B cell (primary cell): ENCODE measurements at regions not wholly inside any gene's neighbourhood (a gene's known extent, or its start where the extent isn't known, plus 50 kb on each side); places are given as distances from the start of the nearest gene placed in this dataset.

Source experiments
- ATAC-seq: fragments of 200-7000 bp; cut with Tn5 transposase; one replicate; pipeline ENCODE4 v1.10.0; 2021; ENCODE audit warnings: low read depth, mild to moderate bottlenecking, moderate number of reproducible peaks, moderate library complexity
- CTCF ChIA-PET: fragments of 350-600 bp; sonication (Branson Sonifier 250); formaldehyde crosslinking; loops from one replicate; lab custom pipeline; 2021; ENCODE audit warnings: antibody characterized with exemption, inconsistent platforms; lab: Charles Lee
- POLR2A ChIA-PET: fragments of 350-600 bp; sonication (Branson Sonifier 250); formaldehyde crosslinking; loops from one replicate; lab custom pipeline; 2021; ENCODE audit warnings: antibody characterized with exemption; lab: Charles Lee
- DNase-seq: peaks from one replicate; pipeline ENCODE4 v3.0.0; 2013
- H2AFZ ChIP-seq: 2 replicates; pipeline ENCODE4 v1.6.1; 2012; ENCODE audit warnings: mild to moderate bottlenecking, low read depth, low read length; ENCODE audit not compliant: insufficient read depth, poor library complexity, severe bottlenecking
- H3K27ac ChIP-seq, 2 donors: 1 replicate in 1 of 2; 2 replicates in 1 of 2; pipeline ENCODE4 v1.5.1; 2012 to 2013; ENCODE audit warnings: low read length in 2 of 2, mild to moderate bottlenecking in 2 of 2, moderate library complexity in 1 of 2
- H3K27me3 ChIP-seq, 4 experiments: fragments of 200-600 bp in 1 of 4; sonication (generic) in 1 of 4; replicated peaks in 1 of 4; 1 replicate in 2 of 4; 2 replicates in 2 of 4; pipeline versions ENCODE4 v1.6.1 to v1.7.0; 2013 to 2016; ENCODE audit warnings: low read length in 3 of 4, mild to moderate bottlenecking in 2 of 4, mixed read lengths in 1 of 4, moderate library complexity in 1 of 4; ENCODE audit not compliant: insufficient read depth in 4 of 4, control insufficient read depth in 3 of 4; ENCODE audit errors: control extremely low read depth in 1 of 4
- H3K36me3 ChIP-seq, 2 experiments: replicated peaks in 1 of 2; 1 replicate in 1 of 2; 2 replicates in 1 of 2; pipeline versions ENCODE4 v1.6.1 to v1.7.1; 2013; ENCODE audit warnings: low read length in 1 of 2; ENCODE audit not compliant: insufficient read depth in 2 of 2, control insufficient read depth in 1 of 2; ENCODE audit errors: control extremely low read depth in 1 of 2, extremely low read depth in 1 of 2
- H3K4me1 ChIP-seq, 2 donors: fragments of 200-600 bp in 1 of 2; sonication (generic) in 1 of 2; 1 replicate in 1 of 2; 2 replicates in 1 of 2; pipeline versions ENCODE4 v1.5.1 to v1.6.1; 2013 to 2017; ENCODE audit warnings: low read length in 2 of 2; ENCODE audit not compliant: control insufficient read depth in 2 of 2, insufficient read depth in 2 of 2
- H3K4me2 ChIP-seq: replicated peaks from 2 replicates; pipeline ENCODE3; 2012; ENCODE audit warnings: mild to moderate bottlenecking, low read depth, low read length; ENCODE audit not compliant: poor library complexity, severe bottlenecking
- H3K4me3 ChIP-seq, 5 experiments: fragments of 200-600 bp in 1 of 5; sonication (generic) in 1 of 5; 1 replicate in 3 of 5; 2 replicates in 2 of 5; pipeline versions ENCODE4 v1.5.1 to v1.7.0; 2011 to 2016; ENCODE audit warnings: low read length in 4 of 5, mild to moderate bottlenecking in 4 of 5, low read depth in 2 of 5, control low read depth in 1 of 5, moderate library complexity in 1 of 5; ENCODE audit not compliant: insufficient read depth in 1 of 5; ENCODE audit errors: control extremely low read depth in 1 of 5, extremely low read depth in 1 of 5
- H3K79me2 ChIP-seq: fragments of 200-600 bp; sonication (generic); one replicate; pipeline ENCODE4 v1.6.0; 2016; ENCODE audit warnings: low read length; ENCODE audit not compliant: control insufficient read depth, insufficient read depth
- H3K9ac ChIP-seq: fragments of 200-600 bp; sonication (generic); 2 replicates; pipeline ENCODE4 v1.6.1; 2017; ENCODE audit warnings: mild to moderate bottlenecking, low read length, moderate library complexity
- H3K9me3 ChIP-seq, 3 donors: one replicate each; pipeline versions ENCODE4 v1.6.1 to v1.7.1; 2013; ENCODE audit warnings: low read length in 2 of 3; ENCODE audit not compliant: control insufficient read depth in 2 of 3, insufficient read depth in 1 of 3; ENCODE audit errors: control extremely low read depth in 1 of 3
- H4K20me1 ChIP-seq: 2 replicates; pipeline ENCODE4 v1.6.0; 2012; ENCODE audit warnings: mild to moderate bottlenecking, low read length; ENCODE audit not compliant: insufficient read depth, control insufficient read depth, poor library complexity, severe bottlenecking
- H3K27ac Mint-ChIP-seq: one replicate; pipeline ENCODE4 v1.8.0; 2021; ENCODE audit warnings: mixed read lengths
- H3K27me3 Mint-ChIP-seq: one replicate; pipeline ENCODE4 v1.8.0; 2021; ENCODE audit warnings: mixed read lengths
- H3K4me1 Mint-ChIP-seq: one replicate; pipeline ENCODE4 v1.8.0; 2021; ENCODE audit warnings: mixed read lengths
- H3K4me3 Mint-ChIP-seq: one replicate; pipeline ENCODE4 v1.8.0; 2021; ENCODE audit warnings: mixed read lengths
- H3K9me3 Mint-ChIP-seq: one replicate; pipeline ENCODE4 v1.8.0; 2022; ENCODE audit warnings: mixed read lengths; ENCODE audit not compliant: insufficient read depth
- EZH2 ChIP-seq: IDR thresholded peaks from 2 replicates; pipeline ENCODE4 v1.6.1; 2012; ENCODE audit warnings: borderline replicate concordance, low read depth, mild to moderate bottlenecking, moderate library complexity, low read length; ENCODE audit not compliant: insufficient read depth, poor library complexity, severe bottlenecking
- WGBS: methylation state at CpG from one replicate; pipeline ENCODE4 v1.1.5; 2013; ENCODE audit warnings: missing lambda C conversion rate; ENCODE audit not compliant: insufficient coverage; 5-methylcytosine and 5-hydroxymethylcytosine counted together
- intact Hi-C: fragments of 100-400 bp; cut with micrococcal nuclease; formaldehyde crosslinking; loops from one replicate; pipeline ENCODE4 v1.10.0; 2022
- TF ChIP-seq, protein P1 (sequence below): fragments of 200-600 bp; IDR thresholded peaks from one replicate; pipeline ENCODE4 v1.8.0; 2022; ENCODE audit warnings: antibody characterized with exemption, mild to moderate bottlenecking

DNA sequence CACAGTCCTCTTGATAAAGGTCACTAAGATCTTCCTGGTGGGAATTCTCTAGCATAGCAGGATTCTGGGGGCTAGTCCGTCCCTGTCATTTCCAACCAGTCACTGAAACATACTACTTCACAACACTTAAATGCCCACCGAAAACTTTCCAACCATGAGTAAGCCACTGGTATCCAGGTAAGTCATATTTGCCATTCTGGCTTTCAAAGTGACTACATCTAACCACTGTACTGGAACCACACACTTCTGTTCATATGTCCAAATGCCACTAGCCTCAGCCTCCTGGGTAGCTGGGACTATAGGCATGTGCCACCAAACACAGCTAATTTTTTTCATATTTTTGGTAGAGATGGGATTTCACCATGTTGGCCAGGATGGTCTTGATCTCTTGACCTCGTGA is 64.3 kb upstream of the VANGL1 start:
- Histone ChIP-seq H3K4me3 (no peak overlapping the region), H3K9ac (no peak overlapping the region), H3K36me3 (no peaks in the 10 kb centered on the region), H3K27me3 (no peaks in the 10 kb centered on the region), H3K4me1 (no peaks in the 10 kb centered on the region), H2AFZ (no peak overlapping the region), H3K9me3 (peaks cover 0 to 8% (median 3%) of the 10 kb centered on the region in 3 donors), H4K20me1 (no peaks in the 10 kb centered on the region), H3K4me2 (no peak overlapping the region), H3K79me2 (no peaks in the 10 kb centered on the region), H3K27ac (no peak overlapping the region)
- Mint-ChIP-seq H3K9me3 (peaks cover 9% of the 10 kb centered on the region), H3K4me3 (no peak overlapping the region), H3K4me1 (no peaks in the 10 kb centered on the region), H3K27ac (no peak overlapping the region), H3K27me3 (no peaks in the 10 kb centered on the region)
- no peak for TF ChIP-seq EZH2
- TF ChIP-seq, protein P1, sequence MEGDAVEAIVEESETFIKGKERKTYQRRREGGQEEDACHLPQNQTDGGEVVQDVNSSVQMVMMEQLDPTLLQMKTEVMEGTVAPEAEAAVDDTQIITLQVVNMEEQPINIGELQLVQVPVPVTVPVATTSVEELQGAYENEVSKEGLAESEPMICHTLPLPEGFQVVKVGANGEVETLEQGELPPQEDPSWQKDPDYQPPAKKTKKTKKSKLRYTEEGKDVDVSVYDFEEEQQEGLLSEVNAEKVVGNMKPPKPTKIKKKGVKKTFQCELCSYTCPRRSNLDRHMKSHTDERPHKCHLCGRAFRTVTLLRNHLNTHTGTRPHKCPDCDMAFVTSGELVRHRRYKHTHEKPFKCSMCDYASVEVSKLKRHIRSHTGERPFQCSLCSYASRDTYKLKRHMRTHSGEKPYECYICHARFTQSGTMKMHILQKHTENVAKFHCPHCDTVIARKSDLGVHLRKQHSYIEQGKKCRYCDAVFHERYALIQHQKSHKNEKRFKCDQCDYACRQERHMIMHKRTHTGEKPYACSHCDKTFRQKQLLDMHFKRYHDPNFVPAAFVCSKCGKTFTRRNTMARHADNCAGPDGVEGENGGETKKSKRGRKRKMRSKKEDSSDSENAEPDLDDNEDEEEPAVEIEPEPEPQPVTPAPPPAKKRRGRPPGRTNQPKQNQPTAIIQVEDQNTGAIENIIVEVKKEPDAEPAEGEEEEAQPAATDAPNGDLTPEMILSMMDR = no peak
- no peak for ATAC-seq
- ChIA-PET CTCF (no interaction called here), POLR2A (no interaction called here)
- no peak for DNase-seq
- WGBS = 80% methylated on average over 2 of the region's 3 CpGs
- intact Hi-C loops = no loop called here

DNA sequence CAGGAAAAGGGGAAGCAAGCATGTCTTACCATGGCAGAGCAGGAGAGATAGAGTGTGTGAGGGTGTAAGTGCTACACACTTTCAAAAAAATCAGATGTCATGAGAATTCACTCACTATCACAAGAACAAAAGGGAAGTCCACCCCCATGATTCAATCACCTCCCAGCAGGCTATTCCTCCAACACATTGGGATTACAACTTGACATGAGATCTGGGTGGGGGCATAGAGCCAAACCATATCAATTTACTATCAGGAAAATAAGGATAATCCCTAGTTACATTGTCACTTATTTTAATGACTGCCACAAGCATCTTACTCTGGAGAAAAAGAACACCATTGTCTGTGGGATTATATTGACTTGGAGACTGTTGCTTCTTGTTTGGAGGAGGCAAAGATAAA is 66.1 kb upstream of the VANGL1 start:
- ChIA-PET CTCF (no interaction called here), POLR2A (no interaction called here)
- ATAC-seq (no peak), DNase-seq (no peak)
- Histone ChIP-seq H3K27ac (no peak overlapping the region), H3K27me3 (no peaks in the 10 kb centered on the region), H3K4me1 (no peaks in the 10 kb centered on the region), H3K4me2 (no peak overlapping the region), H3K9ac (no peak overlapping the region), H3K4me3 (no peak overlapping the region), H3K36me3 (no peaks in the 10 kb centered on the region), H3K9me3 (peaks cover 0 to 10% (median 5%) of the 10 kb centered on the region in 3 donors), H3K79me2 (no peaks in the 10 kb centered on the region), H2AFZ (no peak overlapping the region), H4K20me1 (no peaks in the 10 kb centered on the region)
- TF ChIP-seq, protein P1 = no peak
- TF ChIP-seq EZH2 = no peak
- H3K4me1 Mint-ChIP-seq = no peaks in the 10 kb centered on the region
- no peaks in the 10 kb centered on the region for H3K27me3 Mint-ChIP-seq
- no peak overlapping the region for H3K27ac Mint-ChIP-seq
- intact Hi-C loops = no loop called here
- no peak overlapping the region for H3K4me3 Mint-ChIP-seq
- peaks cover 11% of the 10 kb centered on the region for H3K9me3 Mint-ChIP-seq
